GM12878 (cell line): ENCODE measurements at regions not wholly inside any gene's neighbourhood (a gene's known extent, or its start where the extent isn't known, plus 50 kb on each side); places are given as distances from the start of the nearest gene placed in this dataset.

Source experiments
- ATAC-seq: fragments of 200-7000 bp; cut with Tn5 transposase; 3 replicates; pipeline ENCODE4 v1.9.1; 2020; ENCODE audit warnings: mild to moderate bottlenecking, moderate library complexity
- BruUV-seq: library from RNA; stranded (reverse); fragments of 400-500 nt; replicated peaks from 2 replicates; lab custom pipeline; 2021; lab: Mats Ljungman, UMichigan
- CTCF ChIA-PET: fragments of 300-600 bp; sonication (Branson Sonifier 250); formaldehyde crosslinking; extraction: SDS; loops from one replicate; lab custom pipeline; 2021; ENCODE audit warnings: inconsistent platforms; lab: Yijun Ruan, JAX
- POLR2A ChIA-PET: fragments of 350-600 bp; formaldehyde crosslinking; extraction: SDS; loops from one replicate; lab custom pipeline; 2021; ENCODE audit warnings: inconsistent platforms; lab: Charles Lee
- RAD21 ChIA-PET: fragments of 300-600 bp; sonication (Branson Sonifier 250); formaldehyde crosslinking; loops from one replicate; lab custom pipeline; 2023; ENCODE audit warnings: antibody characterized with exemption; ENCODE audit not compliant: unreplicated experiment; lab: Charles Lee
- SMC1A ChIA-PET: fragments of 300-600 bp; sonication (Branson Sonifier 250); formaldehyde crosslinking; loops from one replicate; lab custom pipeline; 2023; ENCODE audit not compliant: unreplicated experiment, uncharacterized antibody; lab: Charles Lee
- DNase-seq: peaks from one replicate; pipeline ENCODE4 v3.0.0-alpha.2; 2011; ENCODE audit warnings: low read depth, low spot score
- FAIRE-seq: peaks from 3 replicates; lab custom pipeline; 2011; peaks lifted over from hg19 to GRCh38; lab: Jason Lieb, UNC
- H2AFZ ChIP-seq: 2 replicates; pipeline ENCODE4 v1.6.0; 2011; ENCODE audit warnings: low read depth, low read length, control low read depth; ENCODE audit not compliant: control insufficient read depth
- H3K27ac ChIP-seq: 2 replicates; pipeline ENCODE4 v1.5.1; 2011; ENCODE audit warnings: control low read depth; ENCODE audit not compliant: control insufficient read depth, insufficient read depth
- H3K27me3 ChIP-seq, 2 experiments: replicated peaks in 1 of 2; 2 replicates each; pipeline versions ENCODE4 v1.6.0 to v1.6.1; 2011; ENCODE audit warnings: low read length in 1 of 2; ENCODE audit not compliant: control insufficient read depth in 2 of 2, insufficient read depth in 2 of 2
- H3K36me3 ChIP-seq, 2 experiments: 2 replicates each; pipeline ENCODE4 v1.5.1; 2011; ENCODE audit warnings: low read length in 1 of 2; ENCODE audit not compliant: control insufficient read depth in 2 of 2, insufficient read depth in 2 of 2
- H3K4me1 ChIP-seq: 2 replicates; pipeline ENCODE4 v1.6.1; 2011; ENCODE audit warnings: mild to moderate bottlenecking, low read length, moderate library complexity, mixed read lengths; ENCODE audit not compliant: control insufficient read depth, insufficient read depth
- H3K4me2 ChIP-seq: 2 replicates; pipeline ENCODE4 v1.6.0; 2011; ENCODE audit warnings: control low read depth; ENCODE audit not compliant: control insufficient read depth, insufficient read depth
- H3K4me3 ChIP-seq: fragments of 200-600 bp; sonication (generic); 2 replicates; pipeline ENCODE4 v1.5.1; 2016
- H3K79me2 ChIP-seq: 2 replicates; pipeline ENCODE4 v1.6.0; 2011; ENCODE audit warnings: low read length; ENCODE audit not compliant: control insufficient read depth, insufficient read depth
- H3K9ac ChIP-seq: 2 replicates; pipeline ENCODE4 v1.8.0; 2011; ENCODE audit warnings: low read length, control low read depth, mixed read lengths; ENCODE audit not compliant: control insufficient read depth, insufficient read depth
- H3K9me3 ChIP-seq: replicated peaks from 3 replicates; pipeline ENCODE4 v1.5.1; 2011; ENCODE audit warnings: mild to moderate bottlenecking, low read length; ENCODE audit not compliant: control insufficient read depth, insufficient read depth
- H4K20me1 ChIP-seq: 2 replicates; pipeline ENCODE4 v1.6.0; 2011; ENCODE audit not compliant: control insufficient read depth, insufficient read depth
- BCL11A ChIP-seq: IDR thresholded peaks from 2 replicates; pipeline ENCODE4 v1.6.1; 2011; ENCODE audit warnings: low read depth, low read length
- CBFB ChIP-seq: IDR thresholded peaks from 2 replicates; pipeline ENCODE4 v1.6.1; 2016; ENCODE audit warnings: antibody characterized with exemption, low read depth
- FOXK2 ChIP-seq: fragments of 450-650 bp; IDR thresholded peaks from 2 replicates; pipeline ENCODE4 v1.6.1; 2017; ENCODE audit warnings: mild to moderate bottlenecking, moderate library complexity
- FOXM1 ChIP-seq: IDR thresholded peaks from 2 replicates; pipeline ENCODE4 v1.6.1; 2012; ENCODE audit warnings: low read depth, mild to moderate bottlenecking, inconsistent platforms, low read length, moderate library complexity
- HDAC6 ChIP-seq: fragments of 200-600 bp; sonication (generic); IDR thresholded peaks from one replicate; pipeline ENCODE4 v1.8.0; 2017; ENCODE audit warnings: antibody characterized with exemption; ENCODE audit not compliant: unreplicated experiment
- JUNB ChIP-seq: IDR thresholded peaks from 2 replicates; pipeline ENCODE4 v1.6.1; 2016; ENCODE audit warnings: antibody characterized with exemption, mild to moderate bottlenecking
- KAT2A ChIP-seq: conservative IDR thresholded peaks from 2 replicates; pipeline ENCODE4 v1.6.1; 2011; ENCODE audit warnings: low read depth, low read length; ENCODE audit not compliant: control insufficient read depth
- MEF2A ChIP-seq: IDR thresholded peaks from 2 replicates; pipeline ENCODE4 v1.6.1; 2011; ENCODE audit warnings: low read depth, mild to moderate bottlenecking, low read length, moderate library complexity; ENCODE audit not compliant: insufficient read depth
- MYC ChIP-seq: IDR thresholded peaks from 2 replicates; pipeline ENCODE4 v1.6.1; 2011; ENCODE audit warnings: mild to moderate bottlenecking, low read length, moderate library complexity, inconsistent platforms; ENCODE audit not compliant: insufficient read depth, insufficient replicate concordance, insufficient read length, severe bottlenecking
- NR2F1 ChIP-seq: fragments of 450-650 bp; conservative IDR thresholded peaks from 2 replicates; pipeline ENCODE4 v1.6.1; 2017; ENCODE audit warnings: mild to moderate bottlenecking
- POLR2AphosphoS2 ChIP-seq: IDR thresholded peaks from 2 replicates; pipeline ENCODE4 v1.6.1; 2011; ENCODE audit warnings: low read depth, mild to moderate bottlenecking, low read length, improper control_type of control experiment, moderate library complexity
- RAD21 ChIP-seq: IDR thresholded peaks from 2 replicates; pipeline ENCODE4 v1.6.1; 2011; ENCODE audit warnings: mild to moderate bottlenecking, low read depth, low read length, moderate library complexity; ENCODE audit not compliant: insufficient read depth
- REST ChIP-seq: IDR thresholded peaks from 2 replicates; pipeline ENCODE4 v1.6.1; 2012; ENCODE audit warnings: mild to moderate bottlenecking, low read depth, low read length
- SIN3A ChIP-seq: IDR thresholded peaks from 2 replicates; pipeline ENCODE4 v1.6.1; 2012; ENCODE audit warnings: low read depth, low read length, improper control_type of control experiment
- TAF1 ChIP-seq: IDR thresholded peaks from 2 replicates; pipeline ENCODE4 v1.6.1; 2011; ENCODE audit warnings: mild to moderate bottlenecking, low read depth, low read length, borderline replicate concordance
- ZNF217 ChIP-seq: fragments of 450-650 bp; IDR thresholded peaks from 2 replicates; pipeline ENCODE4 v1.6.1; 2017; ENCODE audit warnings: antibody characterized with exemption, mild to moderate bottlenecking
- WGBS: methylation state at CpG from one replicate; pipeline ENCODE4 v1.1.6; 2016; ENCODE audit warnings: low lambda C conversion rate; ENCODE audit not compliant: insufficient replicate concordance, insufficient coverage; ENCODE audit errors: missing lambda C conversion rate; 5-methylcytosine and 5-hydroxymethylcytosine counted together
- in situ Hi-C: fragments of 300-500 bp; cut with MboI; formaldehyde crosslinking; loops from 9 replicates; pipeline ENCODE4 v1.14.3; 2018; ENCODE audit warnings: mixed read lengths
- intact Hi-C: fragments of 100-400 bp; cut with micrococcal nuclease; formaldehyde crosslinking; loops from one replicate; pipeline ENCODE4 v1.14.2; 2022; ENCODE audit not compliant: unreplicated experiment

- FAIRE-seq (no peak), DNase-seq (no peak)
- Histone ChIP-seq H3K9me3 (no peaks in the 10 kb centered on the region), H4K20me1 (no peaks in the 10 kb centered on the region), H2AFZ (no peak overlapping the region), H3K4me2 (no peak overlapping the region)
- BruUV-seq: no TSS peak
- TF ChIP-seq MYC: no peak
- no peak for TF ChIP-seq JUNB
- TF ChIP-seq KAT2A: no peak
- TF ChIP-seq HDAC6: no peak
- TF ChIP-seq ZNF217: no peak
- no peak for TF ChIP-seq MEF2A
- TF ChIP-seq CBFB: no peak
- TF ChIP-seq, all 136 proteins: peak for 0
- ChIA-PET CTCF (no interaction called here), SMC1A (no interaction called here), RAD21 (no interaction called here), POLR2A (no interaction called here)
- no peak overlapping the region for H3K9ac ChIP-seq
- ATAC-seq: no peak
- 45% methylated on average over 11 of the region's 11 CpGs for WGBS
- no peaks in the 10 kb centered on the region for H3K27me3 ChIP-seq
- H3K4me1 ChIP-seq: no peaks in the 10 kb centered on the region
- H3K79me2 ChIP-seq: no peaks in the 10 kb centered on the region
- no peak overlapping the region for H3K27ac ChIP-seq
- no peaks in the 10 kb centered on the region for H3K36me3 ChIP-seq
- no peak overlapping the region for H3K4me3 ChIP-seq
- intact Hi-C loops (no loop called here), in situ Hi-C loops (no loop called here)
Measured at GRCh38 chr2:226661789-226662545, 137.7 kb downstream of the IRS1 start.

- Histone ChIP-seq H3K27me3 (no peaks in the 10 kb centered on the region), H3K4me3 (no peak overlapping the region), H2AFZ (no peak overlapping the region), H4K20me1 (no peaks in the 10 kb centered on the region), H3K9me3 (no peaks in the 10 kb centered on the region), H3K4me2 (no peak overlapping the region), H3K27ac (no peak overlapping the region), H3K9ac (no peak overlapping the region), H3K36me3 (no peaks in the 10 kb centered on the region), H3K4me1 (no peaks in the 10 kb centered on the region), H3K79me2 (no peaks in the 10 kb centered on the region)
- ChIA-PET CTCF (no interaction called here), SMC1A (no interaction called here), POLR2A (no interaction called here), RAD21 (no interaction called here)
- ATAC-seq (no peak), DNase-seq (no peak), FAIRE-seq (no peak)
- intact Hi-C loops (no loop called here), in situ Hi-C loops (no loop called here)
- BruUV-seq: no TSS peak
- 11% methylated on average over 1 of the region's 1 CpG for WGBS
- TF ChIP-seq REST (no peak), FOXM1 (no peak), FOXK2 (no peak), POLR2AphosphoS2 (no peak), HDAC6 (no peak), TAF1 (no peak), BCL11A (no peak), NR2F1 (no peak), RAD21 (no peak), MYC (no peak), KAT2A (no peak), SIN3A (no peak)
Measured at GRCh38 chr2:226660526-226660925, 139.1 kb downstream of the IRS1 start.
